ENCODE measurements at regions not wholly inside any gene's neighbourhood (a gene's known extent, or its start where the extent isn't known, plus 50 kb on each side); places are given as distances from the start of the nearest gene placed in this dataset.

DNA sequence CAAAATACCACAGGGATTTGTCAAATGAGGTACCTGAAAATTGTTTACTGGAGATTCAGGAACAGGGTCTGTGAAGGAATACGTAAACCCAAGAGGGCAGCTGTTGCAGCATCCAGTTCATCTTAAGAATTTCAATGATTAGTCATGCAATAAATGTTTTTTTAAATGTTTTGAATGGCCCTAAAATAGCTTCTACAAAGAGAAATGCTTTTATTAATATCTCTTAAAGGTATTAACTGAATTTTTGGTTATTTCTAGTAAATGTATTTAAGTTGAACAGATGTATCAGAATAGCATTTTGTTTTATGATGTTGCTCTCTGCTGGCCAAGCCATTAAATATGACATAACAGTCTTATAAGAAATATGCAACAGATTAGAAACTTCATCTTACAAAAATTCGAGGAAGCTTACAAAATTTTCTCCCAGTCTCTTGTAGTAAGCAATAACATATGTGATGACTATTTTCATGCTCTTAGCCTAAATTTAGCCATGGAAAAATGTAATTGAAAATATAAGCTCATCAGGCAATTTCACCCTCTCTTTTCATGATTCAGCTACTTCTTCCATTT, 863.9 kb downstream of the SUCLG1 start:
- Histone ChIP-seq H3K27ac (no peak overlapping the region), H3K36me3 (no peaks in the 10 kb centered on the region), H3K4me3 (no peak overlapping the region), H3K27me3 (no peaks in the 10 kb centered on the region), H3K4me1 (ENCODE audit: low read depth) (no peaks in the 10 kb centered on the region), H3K9me3 (ENCODE audit: low read depth) (no peaks in the 10 kb centered on the region)
- TF ChIP-seq, protein P1, sequence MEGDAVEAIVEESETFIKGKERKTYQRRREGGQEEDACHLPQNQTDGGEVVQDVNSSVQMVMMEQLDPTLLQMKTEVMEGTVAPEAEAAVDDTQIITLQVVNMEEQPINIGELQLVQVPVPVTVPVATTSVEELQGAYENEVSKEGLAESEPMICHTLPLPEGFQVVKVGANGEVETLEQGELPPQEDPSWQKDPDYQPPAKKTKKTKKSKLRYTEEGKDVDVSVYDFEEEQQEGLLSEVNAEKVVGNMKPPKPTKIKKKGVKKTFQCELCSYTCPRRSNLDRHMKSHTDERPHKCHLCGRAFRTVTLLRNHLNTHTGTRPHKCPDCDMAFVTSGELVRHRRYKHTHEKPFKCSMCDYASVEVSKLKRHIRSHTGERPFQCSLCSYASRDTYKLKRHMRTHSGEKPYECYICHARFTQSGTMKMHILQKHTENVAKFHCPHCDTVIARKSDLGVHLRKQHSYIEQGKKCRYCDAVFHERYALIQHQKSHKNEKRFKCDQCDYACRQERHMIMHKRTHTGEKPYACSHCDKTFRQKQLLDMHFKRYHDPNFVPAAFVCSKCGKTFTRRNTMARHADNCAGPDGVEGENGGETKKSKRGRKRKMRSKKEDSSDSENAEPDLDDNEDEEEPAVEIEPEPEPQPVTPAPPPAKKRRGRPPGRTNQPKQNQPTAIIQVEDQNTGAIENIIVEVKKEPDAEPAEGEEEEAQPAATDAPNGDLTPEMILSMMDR (IDR thresholded peaks at IDR 0.05; ENCODE audit: low read depth, low read length) = no peak
- DNase-seq (ENCODE audit: low read depth in 1 of 2, low spot score in 1 of 2) = no peak

DNA sequence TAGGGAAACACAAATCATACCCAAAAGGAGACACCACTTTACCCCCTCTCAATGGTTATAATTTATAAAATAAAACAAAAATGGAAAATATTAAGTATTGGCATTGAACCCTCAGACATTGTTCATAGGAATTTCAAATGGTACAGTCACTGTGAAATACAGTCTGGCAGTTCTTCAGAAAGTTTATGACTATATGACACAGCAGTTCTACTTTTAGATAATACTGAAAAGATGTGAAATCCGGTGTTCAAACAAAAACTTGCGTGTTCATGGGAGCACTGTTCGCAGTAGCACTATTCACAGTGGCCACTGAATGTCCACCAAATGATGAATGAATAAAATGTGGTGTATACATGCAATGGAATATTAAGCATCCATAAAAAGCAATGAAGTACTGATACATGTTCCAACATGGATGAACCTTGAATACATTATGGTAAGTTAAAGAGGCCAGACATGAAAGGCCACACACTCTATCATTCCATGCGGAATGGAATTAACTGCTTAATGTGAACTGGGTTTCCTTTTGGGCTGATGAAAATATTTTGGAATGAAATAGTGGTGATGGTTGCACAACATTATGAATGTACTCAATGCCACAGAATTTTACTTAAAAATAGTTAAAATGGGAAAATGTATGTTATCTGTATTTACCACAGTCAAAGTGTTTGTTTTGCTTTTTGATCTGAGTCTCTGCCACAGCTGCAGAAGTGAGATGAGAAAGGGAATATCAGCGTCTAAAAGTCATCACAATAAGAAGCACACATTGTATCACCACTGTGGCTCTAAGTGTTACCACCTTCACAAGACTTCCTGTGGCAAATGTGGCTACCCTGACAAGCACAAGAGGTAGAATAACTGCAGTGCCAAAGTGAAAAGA, 864.6 kb downstream of the SUCLG1 start:
- Histone ChIP-seq H3K36me3 (no peaks in the 10 kb centered on the region), H3K9me3 (ENCODE audit: low read depth) (no peaks in the 10 kb centered on the region), H3K27ac (no peak overlapping the region), H3K4me3 (no peak overlapping the region), H3K27me3 (no peaks in the 10 kb centered on the region), H3K4me1 (ENCODE audit: low read depth) (no peaks in the 10 kb centered on the region)
- TF ChIP-seq, protein P1 (IDR thresholded peaks at IDR 0.05; ENCODE audit: low read depth, low read length) = no peak
- DNase-seq (ENCODE audit: low read depth in 1 of 2, low spot score in 1 of 2) = no peak

DNA sequence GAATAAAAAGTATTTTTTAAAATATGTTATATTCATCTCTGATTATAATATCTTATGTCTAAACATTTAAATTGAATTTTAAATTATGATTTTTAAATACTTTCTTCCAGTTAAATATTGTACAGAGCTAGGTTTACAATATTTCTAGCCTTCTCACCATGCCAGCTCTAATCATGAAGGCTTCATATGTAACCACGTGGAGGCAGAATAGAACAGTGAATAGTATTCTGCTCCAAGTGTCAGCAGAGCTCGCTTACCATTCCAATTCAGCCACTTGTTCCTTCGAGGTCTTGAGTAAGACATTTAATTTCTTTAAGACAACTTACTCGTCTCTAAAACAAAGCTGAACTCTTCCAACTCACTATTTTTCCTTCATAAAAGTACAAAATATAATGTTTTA, 871.8 kb downstream of the SUCLG1 start:
- Histone ChIP-seq H3K27me3 (no peaks in the 10 kb centered on the region), H3K36me3 (no peaks in the 10 kb centered on the region), H3K27ac (no peak overlapping the region), H3K4me3 (no peak overlapping the region), H3K4me1 (ENCODE audit: low read depth) (no peaks in the 10 kb centered on the region), H3K9me3 (ENCODE audit: low read depth) (no peaks in the 10 kb centered on the region)
- TF ChIP-seq, protein P1 (IDR thresholded peaks at IDR 0.05; ENCODE audit: low read depth, low read length) = no peak
- DNase-seq (ENCODE audit: low read depth in 1 of 2, low spot score in 1 of 2) = no peak

DNA sequence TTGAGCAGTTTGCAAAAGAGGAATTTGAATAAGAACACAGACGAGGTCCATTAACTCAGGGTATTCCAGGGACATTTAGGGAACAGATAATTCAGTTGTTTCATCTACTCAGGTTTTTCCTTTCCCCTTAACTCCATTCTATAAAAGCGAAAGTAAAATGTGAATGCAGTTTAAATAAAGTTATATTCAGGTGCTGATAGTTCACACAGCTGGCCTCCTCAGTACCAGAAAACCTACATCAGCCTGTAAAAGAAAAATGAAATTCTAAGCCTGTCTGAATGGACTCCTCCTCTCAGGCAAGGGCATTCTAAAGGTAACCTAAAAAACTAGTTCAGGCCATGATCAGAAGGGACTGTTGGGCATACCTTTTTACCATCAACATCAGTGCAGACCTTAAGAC, 873.8 kb downstream of the SUCLG1 start:
- no peak overlapping the region for H3K27ac ChIP-seq

DNA sequence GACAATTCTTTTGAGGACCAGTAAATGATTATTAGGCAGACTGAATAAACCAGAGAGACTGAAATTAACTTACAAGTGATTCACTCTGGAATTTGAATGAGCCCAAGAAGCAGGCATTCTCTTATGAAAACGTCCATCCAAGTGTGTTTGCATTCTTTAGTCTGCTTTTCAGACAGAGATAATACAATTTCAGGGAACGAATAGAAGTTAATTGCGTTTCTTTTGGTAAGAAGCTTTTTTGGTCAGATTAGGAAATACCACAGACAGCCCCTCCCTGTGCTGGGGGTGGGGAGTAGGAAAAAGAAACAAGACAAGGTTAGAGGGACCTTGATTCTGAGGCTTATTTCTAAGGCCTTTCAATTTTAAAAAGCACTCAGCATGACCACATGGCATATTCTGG, 874.4 kb downstream of the SUCLG1 start:
- Histone ChIP-seq H3K27ac (no peak overlapping the region), H3K27me3 (no peaks in the 10 kb centered on the region), H3K4me3 (no peak overlapping the region), H3K36me3 (no peaks in the 10 kb centered on the region), H3K9me3 (ENCODE audit: low read depth) (no peaks in the 10 kb centered on the region), H3K4me1 (ENCODE audit: low read depth) (no peaks in the 10 kb centered on the region)
- TF ChIP-seq, protein P1 (IDR thresholded peaks at IDR 0.05; ENCODE audit: low read depth, low read length) = no peak
- peak in 1 of 2 donors; percentile 11 for DNase-seq (ENCODE audit: low read depth in 1 of 2, low spot score in 1 of 2)

More for the DNA sequence above, 873.8 kb downstream of the SUCLG1 start:
- Histone ChIP-seq H3K4me3 (no peak overlapping the region), H3K27me3 (no peaks in the 10 kb centered on the region), H3K36me3 (no peaks in the 10 kb centered on the region), H3K9me3 (ENCODE audit: low read depth) (no peaks in the 10 kb centered on the region), H3K4me1 (ENCODE audit: low read depth) (no peaks in the 10 kb centered on the region)
- DNase-seq (ENCODE audit: low read depth in 1 of 2, low spot score in 1 of 2) = no peak
- TF ChIP-seq, protein P1 (IDR thresholded peaks at IDR 0.05; ENCODE audit: low read depth, low read length) = no peak

Measured in cardiac muscle cell (in vitro differentiated cells and primary cell).